Right lobe of liver (tissue), 6 donors: ENCODE measurements at regions not wholly inside any gene's neighbourhood (a gene's known extent, or its start where the extent isn't known, plus 50 kb on each side); places are given as distances from the start of the nearest gene placed in this dataset.

Experiments
- ATAC-seq, 4 donors: fragments of 200-7000 bp; cut with Tn5 transposase; one replicate each; pipeline ENCODE4 v1.9.1; 2020; ENCODE audit warnings: mild to moderate bottlenecking in 4 of 4, moderate library complexity in 4 of 4
- DNase-seq, 3 donors: peaks; one replicate each; pipeline ENCODE4 v3.0.0-alpha.2; 2020
- H3K27ac ChIP-seq, 3 donors: fragments of 200-600 bp; one replicate each; pipeline ENCODE4 v1.8.0; 2022
- H3K27me3 ChIP-seq, 2 donors: fragments of 200-600 bp; one replicate each; pipeline ENCODE4 v1.8.0; 2022
- H3K36me3 ChIP-seq, 4 donors: fragments of 200-600 bp; sonication (generic) in 1 of 4; one replicate each; pipeline versions ENCODE4 v1.5.1 to v1.8.0; 2017 to 2022; ENCODE audit warnings: control low read depth in 1 of 4
- H3K4me1 ChIP-seq, 4 donors: fragments of 200-600 bp; sonication (generic) in 1 of 4; one replicate each; pipeline versions ENCODE4 v1.5.1 to v1.8.0; 2017 to 2022; ENCODE audit warnings: control low read depth in 1 of 4
- H3K4me3 ChIP-seq, 3 donors: fragments of 200-600 bp; one replicate each; pipeline ENCODE4 v1.8.0; 2022
- H3K9me3 ChIP-seq, 4 donors: fragments of 200-600 bp; sonication (generic) in 1 of 4; one replicate each; pipeline versions ENCODE4 v1.5.1 to v1.8.0; 2017 to 2022; ENCODE audit warnings: control low read depth in 1 of 4
- POLR2A ChIP-seq: fragments of 450-650 bp; IDR thresholded peaks from one replicate; pipeline ENCODE4 v1.6.1; 2017; ENCODE audit warnings: antibody characterized with exemption, mild to moderate bottlenecking
- WGBS: methylation state at CpG from one replicate; pipeline ENCODE4 v1.1.6; 2018; ENCODE audit warnings: low coverage, low lambda C conversion rate; ENCODE audit not compliant: insufficient coverage; ENCODE audit errors: missing lambda C conversion rate; 5-methylcytosine and 5-hydroxymethylcytosine counted together
- intact Hi-C, 2 donors: fragments of 100-400 bp; cut with DNase I; formaldehyde crosslinking; loops; one replicate each; pipeline versions ENCODE4 v1.11.2 to v1.14.1; 2022
- TF ChIP-seq, protein P1 (sequence below), 4 donors: fragments of 200-600 bp in 3 of 4; fragments of 450-650 bp in 1 of 4; IDR thresholded peaks; one replicate each; pipeline versions ENCODE4 v1.5.1 to v1.8.0; 2016 to 2022; ENCODE audit warnings: antibody characterized with exemption in 4 of 4, mild to moderate bottlenecking in 2 of 4
- donor health status: DM: no; HTN: yes; CAD: no.
- donor health status: DM: no; HTN: no; CAD: no.
- donor health status: DM: no; HTN: no; CAD: no.
- donor health status: DM: no; HTN: yes; CAD: no.
- donor health status: DM: no; HTN: yes; CAD: no.

DNA sequence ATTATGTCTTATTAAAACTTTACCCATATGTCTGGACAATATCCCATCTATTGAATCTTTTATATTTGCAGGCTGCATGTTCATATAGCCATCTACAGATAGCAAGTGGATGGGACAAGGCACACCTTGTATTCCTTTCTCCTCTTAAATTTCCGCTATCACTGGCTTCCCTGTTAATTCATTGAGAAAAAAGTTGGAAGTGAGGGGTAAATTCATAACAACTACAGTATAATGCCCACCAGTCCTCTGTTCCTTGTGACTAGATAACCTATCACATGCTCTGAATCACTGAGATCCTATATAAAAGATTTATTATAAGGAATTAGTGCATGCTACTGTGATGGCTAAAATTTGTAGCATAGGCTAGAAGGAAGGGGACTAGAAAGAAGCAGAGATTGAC, 1005.8 kb upstream of the ATXN8OS start:
- no peak for ATAC-seq
- DNase-seq, result no peak
- Histone ChIP-seq H3K27ac (no peak overlapping the region), H3K27me3 (no peaks in the 10 kb centered on the region), H3K4me1 (no peaks in the 10 kb centered on the region), H3K4me3 (no peak overlapping the region), H3K36me3 (no peaks in the 10 kb centered on the region), H3K9me3 (no peaks in the 10 kb centered on the region)
- no peak for TF ChIP-seq POLR2A
- TF ChIP-seq, protein P1, sequence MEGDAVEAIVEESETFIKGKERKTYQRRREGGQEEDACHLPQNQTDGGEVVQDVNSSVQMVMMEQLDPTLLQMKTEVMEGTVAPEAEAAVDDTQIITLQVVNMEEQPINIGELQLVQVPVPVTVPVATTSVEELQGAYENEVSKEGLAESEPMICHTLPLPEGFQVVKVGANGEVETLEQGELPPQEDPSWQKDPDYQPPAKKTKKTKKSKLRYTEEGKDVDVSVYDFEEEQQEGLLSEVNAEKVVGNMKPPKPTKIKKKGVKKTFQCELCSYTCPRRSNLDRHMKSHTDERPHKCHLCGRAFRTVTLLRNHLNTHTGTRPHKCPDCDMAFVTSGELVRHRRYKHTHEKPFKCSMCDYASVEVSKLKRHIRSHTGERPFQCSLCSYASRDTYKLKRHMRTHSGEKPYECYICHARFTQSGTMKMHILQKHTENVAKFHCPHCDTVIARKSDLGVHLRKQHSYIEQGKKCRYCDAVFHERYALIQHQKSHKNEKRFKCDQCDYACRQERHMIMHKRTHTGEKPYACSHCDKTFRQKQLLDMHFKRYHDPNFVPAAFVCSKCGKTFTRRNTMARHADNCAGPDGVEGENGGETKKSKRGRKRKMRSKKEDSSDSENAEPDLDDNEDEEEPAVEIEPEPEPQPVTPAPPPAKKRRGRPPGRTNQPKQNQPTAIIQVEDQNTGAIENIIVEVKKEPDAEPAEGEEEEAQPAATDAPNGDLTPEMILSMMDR (IDR thresholded peaks at IDR 0.05), result no peak
- intact Hi-C loops, result no loop called here
- WGBS, result 48% methylated on average over 1 of the region's 1 CpG

DNA sequence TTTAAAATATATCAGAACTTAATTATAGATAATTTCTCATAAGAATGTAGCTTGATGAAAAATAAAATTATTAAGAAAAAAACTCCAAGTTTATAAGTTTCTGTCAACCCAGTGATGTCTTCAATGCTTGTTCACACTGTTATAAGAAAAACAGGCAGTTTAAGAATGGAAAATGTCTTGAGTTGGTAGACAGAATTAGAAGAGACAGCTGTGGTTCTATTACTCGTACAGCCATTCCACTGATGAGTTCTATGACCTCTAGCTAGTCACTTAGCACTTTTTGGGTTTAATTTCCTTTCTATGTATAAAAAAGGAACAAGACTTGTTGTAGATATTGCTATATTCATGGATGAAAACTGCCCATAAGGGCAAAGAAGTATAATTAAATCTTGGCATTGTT, 1013.1 kb upstream of the ATXN8OS start:
- 7% methylated on average over 1 of the region's 1 CpG for WGBS
- no peak for DNase-seq

DNA sequence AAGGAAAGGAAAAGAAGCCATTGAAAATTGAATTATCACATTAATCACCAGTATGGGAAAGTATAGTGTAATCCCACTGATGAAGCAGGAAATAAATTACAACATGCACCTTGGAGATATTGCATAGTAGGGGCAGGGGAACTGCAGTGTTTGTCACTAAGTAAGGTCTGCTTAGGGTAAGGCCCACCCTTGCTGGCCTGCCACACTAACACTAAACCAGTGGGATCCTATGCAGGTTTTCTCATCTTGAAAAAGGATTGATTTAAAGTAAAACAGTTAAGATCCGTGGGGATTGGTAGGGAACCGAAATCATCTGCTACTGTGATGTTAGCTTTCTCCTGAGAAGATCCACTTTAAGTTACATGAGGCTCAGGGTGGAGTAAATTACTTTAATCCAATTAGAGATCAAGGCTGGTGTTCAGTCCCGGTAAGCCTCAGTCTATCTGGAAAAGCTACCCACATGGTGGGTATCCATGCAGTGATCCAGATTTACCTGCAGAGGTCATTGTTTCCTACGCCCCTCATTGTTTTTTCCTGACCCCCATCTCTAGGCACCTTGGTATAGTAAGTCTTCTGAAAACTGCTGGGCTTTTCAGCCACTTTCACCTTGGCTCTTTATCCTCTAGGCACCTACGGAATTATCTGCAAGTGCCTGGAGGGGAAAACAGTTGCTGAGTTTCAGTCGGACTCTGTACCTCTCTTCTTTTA, 1014.9 kb upstream of the ATXN8OS start:
- WGBS, result 31% methylated on average over 6 of the region's 6 CpGs
- DNase-seq (no peak), ATAC-seq (no peak)
- Histone ChIP-seq H3K27me3 (no peaks in the 10 kb centered on the region), H3K4me3 (no peak overlapping the region), H3K36me3 (no peaks in the 10 kb centered on the region), H3K9me3 (no peaks in the 10 kb centered on the region), H3K4me1 (no peaks in the 10 kb centered on the region), H3K27ac (no peak overlapping the region)
- intact Hi-C loops, result no loop called here
- TF ChIP-seq, protein P1 (IDR thresholded peaks at IDR 0.05), result no peak
- TF ChIP-seq POLR2A, result no peak

More for the DNA sequence above, 1013.1 kb upstream of the ATXN8OS start:
- Histone ChIP-seq H3K27me3 (no peaks in the 10 kb centered on the region), H3K4me1 (no peaks in the 10 kb centered on the region), H3K4me3 (no peak overlapping the region), H3K27ac (no peak overlapping the region), H3K9me3 (no peaks in the 10 kb centered on the region), H3K36me3 (no peaks in the 10 kb centered on the region)
- TF ChIP-seq POLR2A, result no peak
- TF ChIP-seq, protein P1 (IDR thresholded peaks at IDR 0.05), result no peak
- ATAC-seq, result no peak
- intact Hi-C loops, result no loop called here

DNA sequence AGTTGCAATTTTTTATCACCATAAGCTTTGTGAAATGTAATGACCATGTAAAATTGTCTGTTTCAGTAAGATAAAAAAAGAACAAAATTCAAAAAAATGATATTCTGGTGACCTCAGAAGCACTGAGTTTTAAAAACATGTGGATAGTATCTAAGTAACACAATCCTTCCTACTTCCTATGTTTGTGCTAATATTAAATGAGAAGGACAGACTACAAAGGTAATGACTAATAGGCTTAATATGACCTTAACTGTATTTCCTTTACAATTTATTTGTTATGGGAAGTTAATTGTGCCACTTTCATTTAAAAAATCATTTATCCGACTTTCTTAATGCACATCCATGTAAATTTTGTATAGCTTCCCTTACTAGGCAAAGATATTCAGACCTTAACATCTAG, 1030.4 kb upstream of the ATXN8OS start:
- ATAC-seq (no peak), DNase-seq (no peak)
- intact Hi-C loops, result no loop called here
- Histone ChIP-seq H3K36me3 (no peaks in the 10 kb centered on the region), H3K9me3 (no peaks in the 10 kb centered on the region), H3K27me3 (no peaks in the 10 kb centered on the region), H3K4me3 (no peak overlapping the region), H3K4me1 (no peaks in the 10 kb centered on the region), H3K27ac (no peak overlapping the region)
- TF ChIP-seq, protein P1 (IDR thresholded peaks at IDR 0.05), result no peak
- TF ChIP-seq POLR2A, result no peak
- 8% methylated on average over 1 of the region's 1 CpG for WGBS
